HEK293 (cell line): ENCODE measurements at regions not wholly inside any gene's neighbourhood (a gene's known extent, or its start where the extent isn't known, plus 50 kb on each side); places are given as distances from the start of the nearest gene placed in this dataset.

ENCODE experiments used
- ATF2 ChIP-seq: fragments of 450-650 bp; formaldehyde crosslinking; IDR thresholded peaks from 2 replicates; pipeline ENCODE4 v1.5.1; 2016; ENCODE audit warnings: missing biosample characterization, missing genetic modification characterization, low read depth
- BCL6B ChIP-seq: fragments of 450-650 bp; formaldehyde crosslinking; IDR thresholded peaks from 2 replicates; pipeline ENCODE4 v1.5.1; 2017; ENCODE audit warnings: missing biosample characterization, missing genetic modification characterization
- GFI1B ChIP-seq: fragments of 450-650 bp; formaldehyde crosslinking; IDR thresholded peaks from 2 replicates; pipeline ENCODE4 v1.5.1; 2016; ENCODE audit warnings: missing biosample characterization, missing genetic modification characterization
- GLI2 ChIP-seq: fragments of 450-650 bp; formaldehyde crosslinking; IDR thresholded peaks from 2 replicates; pipeline ENCODE4; 2017; ENCODE audit warnings: missing biosample characterization, missing genetic modification characterization, low read depth, borderline replicate concordance
- GLI4 ChIP-seq: fragments of 450-650 bp; formaldehyde crosslinking; IDR thresholded peaks from 2 replicates; pipeline ENCODE4 v1.5.1; 2016; ENCODE audit warnings: missing biosample characterization, missing genetic modification characterization
- GLIS2 ChIP-seq: fragments of 450-650 bp; formaldehyde crosslinking; IDR thresholded peaks from 2 replicates; pipeline ENCODE4 v1.5.1; 2016; ENCODE audit warnings: missing biosample characterization, missing genetic modification characterization
- HOXD13 ChIP-seq: sonication (generic); formaldehyde crosslinking; IDR thresholded peaks from 2 replicates; pipeline ENCODE4 v1.8.0; 2022; ENCODE audit warnings: missing genetic modification reagents, borderline replicate concordance
- KLF16 ChIP-seq: fragments of 450-650 bp; formaldehyde crosslinking; IDR thresholded peaks from 2 replicates; pipeline ENCODE4 v1.5.1; 2017; ENCODE audit warnings: missing biosample characterization, missing genetic modification characterization
- KLF9 ChIP-seq: fragments of 450-650 bp; formaldehyde crosslinking; IDR thresholded peaks from 2 replicates; pipeline ENCODE4 v1.5.1; 2016; ENCODE audit warnings: missing biosample characterization, missing genetic modification characterization, low read depth
- MZF1 ChIP-seq: fragments of 450-650 bp; formaldehyde crosslinking; IDR thresholded peaks from 2 replicates; pipeline ENCODE4 v1.5.1; 2017; ENCODE audit warnings: missing biosample characterization, missing genetic modification characterization, borderline replicate concordance
- OVOL3 ChIP-seq: fragments of 450-650 bp; formaldehyde crosslinking; IDR thresholded peaks from 2 replicates; pipeline ENCODE4 v1.5.1; 2016; ENCODE audit warnings: missing biosample characterization, missing genetic modification characterization
- PBX3 ChIP-seq: sonication (generic); formaldehyde crosslinking; IDR thresholded peaks from 2 replicates; pipeline ENCODE4 v1.8.1; 2022; ENCODE audit warnings: mild to moderate bottlenecking, moderate library complexity, missing genetic modification reagents
- TCF7L2 ChIP-seq: IDR thresholded peaks from 2 replicates; pipeline ENCODE4 v1.6.1; 2011; ENCODE audit warnings: low read depth, mild to moderate bottlenecking, inconsistent platforms, low read length, moderate library complexity, borderline replicate concordance
- ZBTB1 ChIP-seq: fragments of 450-650 bp; formaldehyde crosslinking; IDR thresholded peaks from 2 replicates; pipeline ENCODE4 v1.5.1; 2016; ENCODE audit warnings: missing biosample characterization, missing genetic modification characterization
- ZBTB21 ChIP-seq: fragments of 450-650 bp; formaldehyde crosslinking; IDR thresholded peaks from 2 replicates; pipeline ENCODE4 v1.5.1; 2017; ENCODE audit warnings: missing biosample characterization, missing genetic modification characterization
- ZBTB6 ChIP-seq: fragments of 450-650 bp; formaldehyde crosslinking; IDR thresholded peaks from 2 replicates; pipeline ENCODE4 v1.5.1; 2017; ENCODE audit warnings: missing biosample characterization, missing genetic modification characterization
- ZFP41 ChIP-seq: fragments of 450-650 bp; formaldehyde crosslinking; IDR thresholded peaks from 2 replicates; pipeline ENCODE4 v1.5.1; 2016; ENCODE audit warnings: missing biosample characterization, missing genetic modification characterization, borderline replicate concordance
- ZIC2 ChIP-seq: fragments of 450-650 bp; formaldehyde crosslinking; IDR thresholded peaks from 2 replicates; pipeline ENCODE4 v1.5.1; 2016; ENCODE audit warnings: missing biosample characterization, missing genetic modification characterization
- ZNF10 ChIP-seq: fragments of 450-650 bp; formaldehyde crosslinking; IDR thresholded peaks from 2 replicates; pipeline ENCODE4 v1.5.1; 2017; ENCODE audit warnings: missing biosample characterization, missing genetic modification characterization
- ZNF169 ChIP-seq: fragments of 450-650 bp; formaldehyde crosslinking; IDR thresholded peaks from 2 replicates; pipeline ENCODE4 v1.5.1; 2016; ENCODE audit warnings: missing biosample characterization, missing genetic modification characterization
- ZNF184 ChIP-seq: fragments of 450-650 bp; IDR thresholded peaks from 2 replicates; pipeline ENCODE4 v1.5.1; 2018; ENCODE audit warnings: missing biosample characterization, mild to moderate bottlenecking, missing genetic modification characterization
- ZNF239 ChIP-seq: fragments of 450-650 bp; formaldehyde crosslinking; IDR thresholded peaks from 2 replicates; pipeline ENCODE4 v1.5.1; 2016; ENCODE audit warnings: missing biosample characterization, missing genetic modification characterization
- ZNF248 ChIP-seq: fragments of 450-650 bp; formaldehyde crosslinking; IDR thresholded peaks from 2 replicates; pipeline ENCODE4 v1.5.1; 2017; ENCODE audit warnings: missing biosample characterization, missing genetic modification characterization
- ZNF350 ChIP-seq: fragments of 450-650 bp; formaldehyde crosslinking; IDR thresholded peaks from 2 replicates; pipeline ENCODE4 v1.5.0; 2017; ENCODE audit warnings: missing biosample characterization, mild to moderate bottlenecking, missing genetic modification characterization
- ZNF362 ChIP-seq: fragments of 450-650 bp; formaldehyde crosslinking; IDR thresholded peaks from 2 replicates; pipeline ENCODE4 v1.5.1; 2016; ENCODE audit warnings: missing biosample characterization, missing genetic modification characterization
- ZNF394 ChIP-seq: fragments of 450-650 bp; formaldehyde crosslinking; IDR thresholded peaks from 2 replicates; pipeline ENCODE4 v1.5.1; 2016; ENCODE audit warnings: missing biosample characterization, missing genetic modification characterization, mild to moderate bottlenecking, moderate library complexity, borderline replicate concordance
- ZNF423 ChIP-seq: fragments of 450-650 bp; formaldehyde crosslinking; IDR thresholded peaks from 2 replicates; pipeline ENCODE4 v1.5.1; 2016; ENCODE audit warnings: missing biosample characterization, missing genetic modification characterization
- ZNF488 ChIP-seq: fragments of 450-650 bp; formaldehyde crosslinking; IDR thresholded peaks from 2 replicates; pipeline ENCODE4 v1.5.1; 2016; ENCODE audit warnings: missing biosample characterization, missing genetic modification characterization
- ZNF530 ChIP-seq: fragments of 450-650 bp; formaldehyde crosslinking; IDR thresholded peaks from 2 replicates; pipeline ENCODE4 v1.5.1; 2016; ENCODE audit warnings: low read depth, missing biosample characterization, missing genetic modification characterization
- ZNF548 ChIP-seq: fragments of 450-650 bp; formaldehyde crosslinking; IDR thresholded peaks from 2 replicates; pipeline ENCODE4 v1.5.1; 2016; ENCODE audit warnings: missing biosample characterization, missing genetic modification characterization
- ZNF555 ChIP-seq: fragments of 450-650 bp; formaldehyde crosslinking; conservative IDR thresholded peaks from 2 replicates; pipeline ENCODE4 v1.5.1; 2017; ENCODE audit warnings: missing biosample characterization, mild to moderate bottlenecking, missing genetic modification characterization, inconsistent platforms
- ZNF639 ChIP-seq: fragments of 450-650 bp; formaldehyde crosslinking; IDR thresholded peaks from 2 replicates; pipeline ENCODE4 v1.5.1; 2016; ENCODE audit warnings: missing biosample characterization, missing genetic modification characterization
- ZNF654 ChIP-seq: fragments of 450-650 bp; formaldehyde crosslinking; IDR thresholded peaks from 2 replicates; pipeline ENCODE4 v1.5.1; 2016; ENCODE audit warnings: low read depth, missing biosample characterization, missing genetic modification characterization
- ZNF747 ChIP-seq: fragments of 450-650 bp; formaldehyde crosslinking; IDR thresholded peaks from 2 replicates; pipeline ENCODE4 v1.5.1; 2016; ENCODE audit warnings: missing biosample characterization, missing genetic modification characterization
- ZNF791 ChIP-seq: fragments of 450-650 bp; formaldehyde crosslinking; IDR thresholded peaks from 2 replicates; pipeline ENCODE4 v1.5.1; 2016; ENCODE audit warnings: missing biosample characterization, missing genetic modification characterization

- TF ChIP-seq ATF2 (tag by site-specific recombination), result no peak
- TF ChIP-seq ZNF184, result peak; percentile 64; the same call in 1 of the 2 replicates
- no peak for TF ChIP-seq ZIC2 (tag by site-specific recombination)
- TF ChIP-seq ZNF548 (tag by site-specific recombination), result no peak
- TF ChIP-seq GFI1B, result no peak
- no peak for TF ChIP-seq ZNF488 (tag by site-specific recombination)
- TF ChIP-seq ZNF362 (tag by site-specific recombination), result no peak
- TF ChIP-seq ZNF555 (tag by site-specific recombination), result no peak
- no peak for TF ChIP-seq ZBTB21
- TF ChIP-seq KLF16 (tag by site-specific recombination), result no peak
- no peak for TF ChIP-seq GLI4 (tag by site-specific recombination)
- TF ChIP-seq ZFP41 (tag by site-specific recombination), result no peak
- TF ChIP-seq MZF1 (tag by site-specific recombination), result no peak
- TF ChIP-seq PBX3 (CRISPR knock-in tag), result no peak
- TF ChIP-seq TCF7L2, result no peak
- no peak for TF ChIP-seq ZNF747 (tag by site-specific recombination)
- TF ChIP-seq ZBTB6, result no peak
- TF ChIP-seq ZNF423, result no peak
- TF ChIP-seq ZNF10 (tag by site-specific recombination), result no peak
- TF ChIP-seq ZNF394 (tag by site-specific recombination), result no peak
- TF ChIP-seq ZBTB1 (tag by site-specific recombination), result no peak
- TF ChIP-seq GLI2, result 0 out of 2 replicates have a peak, but pooled peaks have one; percentile 29
- no peak for TF ChIP-seq ZNF248 (tag by site-specific recombination)
- no peak for TF ChIP-seq BCL6B (tag by site-specific recombination)
- TF ChIP-seq OVOL3 (tag by site-specific recombination), result no peak
- TF ChIP-seq ZNF350 (tag by site-specific recombination), result no peak
- no peak for TF ChIP-seq ZNF169 (tag by site-specific recombination)
- TF ChIP-seq ZNF239, result no peak
- TF ChIP-seq ZNF639 (tag by site-specific recombination), result peak; percentile 55; the same call in 1 of the 2 replicates
- peak; percentile 58; the same call in 1 of the 2 replicates for TF ChIP-seq HOXD13 (CRISPR knock-in tag)
- TF ChIP-seq KLF9 (tag by site-specific recombination), result no peak
- TF ChIP-seq GLIS2 (tag by site-specific recombination), result no peak
- no peak for TF ChIP-seq ZNF530 (tag by site-specific recombination)
- TF ChIP-seq ZNF654 (tag by site-specific recombination), result 0 out of 2 replicates have a peak, but pooled peaks have one; percentile 3
- no peak for TF ChIP-seq ZNF791
Measured at GRCh38 chrX:37921758-37922157, 74.4 kb upstream of the DYNLT3 start (continued).
